GM12892 (cell line): ENCODE measurements at regions not wholly inside any gene's neighbourhood (a gene's known extent, or its start where the extent isn't known, plus 50 kb on each side); places are given as distances from the start of the nearest gene placed in this dataset.

ENCODE experiments used
- POLR2A ChIP-seq: IDR thresholded peaks from 2 replicates; pipeline ENCODE4 v1.6.1; 2011; ENCODE audit warnings: low read depth, low read length, control low read depth
- POLR2AphosphoS5 ChIP-seq: IDR thresholded peaks from 2 replicates; pipeline ENCODE4 v1.6.1; 2011; ENCODE audit warnings: low read depth, low read length, control low read depth
- TAF1 ChIP-seq: IDR thresholded peaks from 2 replicates; pipeline ENCODE4 v1.6.1; 2011; ENCODE audit warnings: low read depth, mild to moderate bottlenecking, control low read depth, low read length, borderline replicate concordance

- TF ChIP-seq POLR2A (no peak), POLR2AphosphoS5 (no peak), TAF1 (no peak)
These were observed 937.2 kb upstream of the TYRP1 start for GRCh38 chr9:11755951-11756350.
